Endothelial cell of umbilical vein (primary cell): ENCODE measurements at regions not wholly inside any gene's neighbourhood (a gene's known extent, or its start where the extent isn't known, plus 50 kb on each side); places are given as distances from the start of the nearest gene placed in this dataset.

ENCODE experiments used
- BruUV-seq: library from RNA; stranded (reverse); fragments of 400-500 nt; replicated peaks from 2 replicates; lab custom pipeline; 2021; lab: Mats Ljungman, UMichigan
- CTCF ChIA-PET: fragments of 300-600, 350-600 bp; sonication (Branson Sonifier 250); formaldehyde crosslinking; loops from one replicate; lab custom pipeline; 2021; ENCODE audit warnings: antibody characterized with exemption, inconsistent platforms; lab: Charles Lee
- POLR2A ChIA-PET: fragments of 300-600, 350-600 bp; sonication (Branson Sonifier 250); formaldehyde crosslinking; loops from one replicate; lab custom pipeline; 2021; ENCODE audit warnings: antibody characterized with exemption, inconsistent platforms; lab: Charles Lee
- DNase-seq: peaks from one replicate; pipeline ENCODE4 v3.0.0-alpha.2; 2011; ENCODE audit warnings: low read depth, low spot score
- FAIRE-seq: peaks from 2 replicates; lab custom pipeline; 2011; peaks lifted over from hg19 to GRCh38; lab: Jason Lieb, UNC
- H2AFZ ChIP-seq: 2 replicates; pipeline ENCODE4 v1.6.0; 2012; ENCODE audit warnings: low read depth, low read length, control low read depth, inconsistent platforms
- H3K27ac ChIP-seq: 2 replicates; pipeline ENCODE4 v1.5.1; 2011; ENCODE audit warnings: low read depth, mild to moderate bottlenecking, control low read depth, low read length, moderate library complexity; ENCODE audit not compliant: insufficient read depth
- H3K27me3 ChIP-seq, 2 experiments: 2 replicates each; pipeline versions ENCODE4 v1.6.0 to v1.6.1; 2011; ENCODE audit warnings: low read length in 2 of 2, mixed read lengths in 1 of 2; ENCODE audit not compliant: control insufficient read depth in 2 of 2, insufficient read depth in 2 of 2
- H3K36me3 ChIP-seq, 2 experiments: 2 replicates in 1 of 2; 3 replicates in 1 of 2; pipeline ENCODE4 v1.5.1; 2011; ENCODE audit warnings: low read length in 2 of 2, mild to moderate bottlenecking in 1 of 2, moderate library complexity in 1 of 2; ENCODE audit not compliant: control insufficient read depth in 2 of 2, insufficient read depth in 2 of 2; ENCODE audit errors: extremely low read depth in 1 of 2
- H3K4me1 ChIP-seq: 3 replicates; pipeline ENCODE4 v1.5.1; 2011; ENCODE audit warnings: mild to moderate bottlenecking, low read length; ENCODE audit not compliant: control insufficient read depth, insufficient read depth; ENCODE audit errors: extremely low read depth
- H3K4me2 ChIP-seq: 2 replicates; pipeline ENCODE4 v1.6.1; 2011; ENCODE audit warnings: low read length, control low read depth, mixed read lengths; ENCODE audit not compliant: insufficient read depth
- H3K4me3 ChIP-seq, 3 experiments: fragments of 200-600 bp in 1 of 3; sonication (generic), shearing (Covaris generic) in 1 of 3; replicated peaks in 1 of 3; 2 replicates each; pipeline ENCODE4 v1.5.1; 2011 to 2016; ENCODE audit warnings: control low read depth in 3 of 3, low read length in 3 of 3, mild to moderate bottlenecking in 2 of 3, inconsistent platforms in 1 of 3, low read depth in 1 of 3, moderate library complexity in 1 of 3; ENCODE audit not compliant: insufficient read depth in 1 of 3
- H3K79me2 ChIP-seq: 2 replicates; pipeline ENCODE4 v1.6.0; 2012; ENCODE audit warnings: low read length, inconsistent platforms; ENCODE audit not compliant: control insufficient read depth, insufficient read depth
- H3K9ac ChIP-seq: replicated peaks from 2 replicates; pipeline ENCODE3; 2011; ENCODE audit warnings: low read length, control low read depth; ENCODE audit not compliant: insufficient read depth; ENCODE audit errors: extremely low read depth
- H3K9me1 ChIP-seq: replicated peaks from 3 replicates; pipeline ENCODE4 v1.6.0; 2011; ENCODE audit warnings: mild to moderate bottlenecking, low read length; ENCODE audit not compliant: control insufficient read depth, insufficient read depth; ENCODE audit errors: extremely low read depth
- H3K9me3 ChIP-seq: replicated peaks from 2 replicates; pipeline ENCODE4 v1.5.1; 2012; ENCODE audit warnings: low read length, inconsistent platforms; ENCODE audit not compliant: control insufficient read depth, insufficient read depth
- H4K20me1 ChIP-seq: replicated peaks from 2 replicates; pipeline ENCODE3; 2011; ENCODE audit warnings: mild to moderate bottlenecking, low read length; ENCODE audit not compliant: control insufficient read depth, insufficient read depth; ENCODE audit errors: extremely low read depth
- CTCF ChIP-seq, 2 donors: IDR thresholded peaks; 1 replicate in 1 of 2; 2 replicates in 1 of 2; pipeline ENCODE4 v1.5.1; 2011; ENCODE audit warnings: low read length in 2 of 2, mild to moderate bottlenecking in 2 of 2, moderate library complexity in 2 of 2, control low read depth in 1 of 2, inconsistent platforms in 1 of 2, low read depth in 1 of 2; ENCODE audit not compliant: insufficient read depth in 1 of 2; ENCODE audit errors: extremely low read depth in 1 of 2
- EZH2 ChIP-seq: IDR thresholded peaks from 2 replicates; pipeline ENCODE4 v1.6.1; 2012; ENCODE audit warnings: borderline replicate concordance, low read depth, mild to moderate bottlenecking, moderate library complexity, low read length, inconsistent platforms; ENCODE audit not compliant: severe bottlenecking
- FOS ChIP-seq: IDR thresholded peaks from 2 replicates; pipeline ENCODE4 v1.6.1; 2011; ENCODE audit warnings: mild to moderate bottlenecking, low read length, moderate library complexity, borderline replicate concordance; ENCODE audit not compliant: insufficient read depth
- GATA2 ChIP-seq: IDR thresholded peaks from 2 replicates; pipeline ENCODE4 v1.7.0; 2011; ENCODE audit warnings: low read depth, mild to moderate bottlenecking, moderate library complexity, mixed read lengths, low read length; ENCODE audit not compliant: insufficient read length, insufficient read depth
- JUN ChIP-seq: IDR thresholded peaks from 2 replicates; pipeline ENCODE4 v1.6.1; 2011; ENCODE audit warnings: borderline replicate concordance, low read depth; ENCODE audit not compliant: insufficient read length, insufficient read depth
- MAX ChIP-seq: IDR thresholded peaks from 2 replicates; pipeline ENCODE4 v1.6.1; 2011; ENCODE audit not compliant: insufficient read depth, insufficient read length
- MYC ChIP-seq: IDR thresholded peaks from one replicate; pipeline ENCODE4 v1.6.1; 2011; ENCODE audit warnings: mild to moderate bottlenecking, low read depth, low read length
- POLR2A ChIP-seq: IDR thresholded peaks from 2 replicates; pipeline ENCODE4 v1.6.1; 2012; ENCODE audit warnings: low read depth, mild to moderate bottlenecking, control low read depth, low read length
- POLR2AphosphoS5 ChIP-seq: IDR thresholded peaks from 2 replicates; pipeline ENCODE4 v1.6.1; 2012; ENCODE audit warnings: low read depth, mild to moderate bottlenecking, control low read depth, low read length, moderate library complexity; ENCODE audit not compliant: insufficient read depth
- dilution Hi-C: fragments of 300-500 bp; cut with MboI; formaldehyde crosslinking; loops from one replicate; pipeline ENCODE4 v1.15.0; 2019; ENCODE audit warnings: low sequenced_read_pairs; ENCODE audit not compliant: extremely low pct_ligation_motif_present
- intact Hi-C: fragments of 100-400 bp; cut with micrococcal nuclease; formaldehyde crosslinking; loops from one replicate; pipeline ENCODE4 v1.10.0; 2022

- H3K4me2 ChIP-seq = no peak overlapping the region
- intact Hi-C loops (no loop called here), dilution Hi-C loops (no loop called here)
- H3K36me3 ChIP-seq = no peaks in the 10 kb centered on the region
- H3K27ac ChIP-seq = no peak overlapping the region
- no peaks in the 10 kb centered on the region for H3K9me1 ChIP-seq
- FAIRE-seq = no peak
- no peaks in the 10 kb centered on the region for H3K27me3 ChIP-seq
- no peaks in the 10 kb centered on the region for H3K79me2 ChIP-seq
- TF ChIP-seq FOS (no peak), POLR2A (no peak), JUN (no peak), POLR2AphosphoS5 (no peak), EZH2 (no peak), MAX (no peak), CTCF (IDR thresholded peaks at IDR 0.05; ENCODE audit: extremely low read depth in 1 of 2, insufficient read depth in 1 of 2, low read depth in 1 of 2, low read length in 2 of 2) (no peak), GATA2 (no peak), MYC (no peak)
- no TSS peak for BruUV-seq
- no peak overlapping the region for H2AFZ ChIP-seq
- H4K20me1 ChIP-seq = no peaks in the 10 kb centered on the region
- H3K9me3 ChIP-seq = peaks cover 2% of the 10 kb centered on the region
- no peak overlapping the region for H3K4me3 ChIP-seq
- ChIA-PET CTCF (no interaction called here), POLR2A (no interaction called here)
- no peak overlapping the region for H3K9ac ChIP-seq
- no peak for DNase-seq
- H3K4me1 ChIP-seq = no peaks in the 10 kb centered on the region
Measured at GRCh38 chr15:91559066-91559465, 294.4 kb upstream of the SLCO3A1 start.
